Adipocyte (in vitro differentiated cells): ENCODE measurements at regions not wholly inside any gene's neighbourhood (a gene's known extent, or its start where the extent isn't known, plus 50 kb on each side); places are given as distances from the start of the nearest gene placed in this dataset.

Source experiments
- DNase-seq: peaks from one replicate; pipeline ENCODE4 v3.0.0-alpha.2; 2015; ENCODE audit warnings: low read depth
- H3K27me3 ChIP-seq: replicated peaks from 2 replicates; pipeline ENCODE4 v1.7.0; 2013; ENCODE audit warnings: mild to moderate bottlenecking, low read length, moderate library complexity; ENCODE audit not compliant: control insufficient read depth, insufficient read depth
- H3K36me3 ChIP-seq: 2 replicates; pipeline ENCODE4 v1.7.0; 2013; ENCODE audit warnings: low read length, mild to moderate bottlenecking, moderate library complexity; ENCODE audit not compliant: control insufficient read depth, insufficient read depth, severe bottlenecking
- H3K4me1 ChIP-seq: 2 replicates; pipeline ENCODE4 v1.7.0; 2013; ENCODE audit warnings: mild to moderate bottlenecking, low read length, moderate library complexity; ENCODE audit not compliant: control insufficient read depth, insufficient read depth
- H3K4me3 ChIP-seq: 2 replicates; pipeline ENCODE4 v1.7.0; 2013; ENCODE audit warnings: mild to moderate bottlenecking, low read length, moderate library complexity
- H3K9ac ChIP-seq: 2 replicates; pipeline ENCODE4 v1.7.0; 2013; ENCODE audit warnings: mild to moderate bottlenecking, low read length, moderate library complexity
- H3K9me3 ChIP-seq: 2 replicates; pipeline ENCODE4 v1.7.0; 2013; ENCODE audit warnings: mild to moderate bottlenecking, low read length, moderate library complexity; ENCODE audit not compliant: control insufficient read depth

GRCh38 chr14:97268097-97268496 lies 470.9 kb downstream of the VRK1 start:
- no peak for DNase-seq
- Histone ChIP-seq H3K9ac (no peak overlapping the region), H3K4me3 (no peak overlapping the region), H3K27me3 (peaks cover 29% of the 10 kb centered on the region), H3K4me1 (peaks cover 21% of the 10 kb centered on the region), H3K36me3 (no peaks in the 10 kb centered on the region), H3K9me3 (no peaks in the 10 kb centered on the region)

- Histone ChIP-seq H3K27me3 (peaks cover 44% of the 10 kb centered on the region), H3K4me3 (no peak overlapping the region), H3K36me3 (no peaks in the 10 kb centered on the region), H3K9me3 (no peaks in the 10 kb centered on the region), H3K9ac (no peak overlapping the region), H3K4me1 (peaks cover 21% of the 10 kb centered on the region)
- no peak for DNase-seq
These were observed 473.1 kb downstream of the VRK1 start for GRCh38 chr14:97270308-97270707.

GRCh38 chr14:97271451-97271960 lies 474.3 kb downstream of the VRK1 start:
- no peak overlapping the region for H3K9ac ChIP-seq
- no peaks in the 10 kb centered on the region for H3K36me3 ChIP-seq
- DNase-seq = no peak
- no peak overlapping the region for H3K4me3 ChIP-seq
- no peaks in the 10 kb centered on the region for H3K9me3 ChIP-seq
- H3K4me1 ChIP-seq = peaks cover 14% of the 10 kb centered on the region
- peaks cover 56% of the 10 kb centered on the region for H3K27me3 ChIP-seq

- Histone ChIP-seq H3K36me3 (no peaks in the 10 kb centered on the region), H3K4me1 (no peaks in the 10 kb centered on the region), H3K27me3 (peaks cover 61% of the 10 kb centered on the region), H3K9me3 (no peaks in the 10 kb centered on the region), H3K4me3 (no peak overlapping the region), H3K9ac (no peak overlapping the region)
- no peak for DNase-seq
These were observed 476.4 kb downstream of the VRK1 start for GRCh38 chr14:97273540-97273939.

- peaks cover 59% of the 10 kb centered on the region for H3K27me3 ChIP-seq
- no peak for DNase-seq
- H3K36me3 ChIP-seq = no peaks in the 10 kb centered on the region
- H3K4me1 ChIP-seq = no peaks in the 10 kb centered on the region
- H3K4me3 ChIP-seq = no peak overlapping the region
- H3K9ac ChIP-seq = no peak overlapping the region
- no peaks in the 10 kb centered on the region for H3K9me3 ChIP-seq
These were observed 477.4 kb downstream of the VRK1 start for GRCh38 chr14:97274626-97275025.

GRCh38 chr14:97275276-97275675 lies 478.1 kb downstream of the VRK1 start:
- Histone ChIP-seq H3K9ac (no peak overlapping the region), H3K9me3 (no peaks in the 10 kb centered on the region), H3K4me3 (no peak overlapping the region), H3K27me3 (peaks cover 63% of the 10 kb centered on the region), H3K4me1 (no peaks in the 10 kb centered on the region), H3K36me3 (no peaks in the 10 kb centered on the region)
- no peak for DNase-seq

- H3K4me1 ChIP-seq = no peaks in the 10 kb centered on the region
- no peaks in the 10 kb centered on the region for H3K36me3 ChIP-seq
- no peak for DNase-seq
- peaks cover 50% of the 10 kb centered on the region for H3K27me3 ChIP-seq
- no peak overlapping the region for H3K9ac ChIP-seq
- no peak overlapping the region for H3K4me3 ChIP-seq
- H3K9me3 ChIP-seq = no peaks in the 10 kb centered on the region
These were observed 479.4 kb downstream of the VRK1 start for GRCh38 chr14:97276573-97276972.

GRCh38 chr14:97277711-97278110 lies 480.5 kb downstream of the VRK1 start:
- H3K36me3 ChIP-seq = no peaks in the 10 kb centered on the region
- H3K27me3 ChIP-seq = peaks cover 47% of the 10 kb centered on the region
- no peaks in the 10 kb centered on the region for H3K4me1 ChIP-seq
- DNase-seq = no peak
- H3K4me3 ChIP-seq = no peak overlapping the region
- H3K9ac ChIP-seq = no peak overlapping the region
- no peaks in the 10 kb centered on the region for H3K9me3 ChIP-seq

GRCh38 chr14:97280526-97280925 lies 483.3 kb downstream of the VRK1 start:
- no peaks in the 10 kb centered on the region for H3K4me1 ChIP-seq
- peaks cover 28% of the 10 kb centered on the region for H3K27me3 ChIP-seq
- H3K9me3 ChIP-seq = no peaks in the 10 kb centered on the region
- H3K36me3 ChIP-seq = no peaks in the 10 kb centered on the region
- DNase-seq = no peak
- H3K4me3 ChIP-seq = no peak overlapping the region
- no peak overlapping the region for H3K9ac ChIP-seq

GRCh38 chr14:97281741-97282140 lies 484.6 kb downstream of the VRK1 start:
- H3K36me3 ChIP-seq = no peaks in the 10 kb centered on the region
- no peak overlapping the region for H3K4me3 ChIP-seq
- H3K4me1 ChIP-seq = no peaks in the 10 kb centered on the region
- DNase-seq = no peak
- H3K9me3 ChIP-seq = no peaks in the 10 kb centered on the region
- H3K27me3 ChIP-seq = peaks cover 21% of the 10 kb centered on the region
- H3K9ac ChIP-seq = no peak overlapping the region

GRCh38 chr14:97282210-97283004 lies 485.2 kb downstream of the VRK1 start:
- H3K9ac ChIP-seq = no peak overlapping the region
- no peaks in the 10 kb centered on the region for H3K36me3 ChIP-seq
- H3K9me3 ChIP-seq = no peaks in the 10 kb centered on the region
- peaks cover 20% of the 10 kb centered on the region for H3K27me3 ChIP-seq
- no peaks in the 10 kb centered on the region for H3K4me1 ChIP-seq
- no peak for DNase-seq
- H3K4me3 ChIP-seq = no peak overlapping the region

GRCh38 chr14:97283005-97283403 lies 485.8 kb downstream of the VRK1 start:
- H3K4me3 ChIP-seq = no peak overlapping the region
- H3K27me3 ChIP-seq = peaks cover 19% of the 10 kb centered on the region
- H3K9me3 ChIP-seq = no peaks in the 10 kb centered on the region
- H3K36me3 ChIP-seq = no peaks in the 10 kb centered on the region
- no peak for DNase-seq
- no peak overlapping the region for H3K9ac ChIP-seq
- H3K4me1 ChIP-seq = no peaks in the 10 kb centered on the region
